ENCODE measurements at regions not wholly inside any gene's neighbourhood (a gene's known extent, or its start where the extent isn't known, plus 50 kb on each side); places are given as distances from the start of the nearest gene placed in this dataset.

- ATAC-seq (no peak), DNase-seq (ENCODE audit: low read depth, low spot score) (no peak)
- no peak overlapping the region for H3K4me2 ChIP-seq (ENCODE audit: low read length)
Measured at GRCh38 chr5:36374266-36374862, 72.7 kb upstream of the RANBP3L start.

More at GRCh38 chr5:36374266-36374862, 72.7 kb upstream of the RANBP3L start:
- Histone ChIP-seq H4K20me1 (ENCODE audit: insufficient read depth) (no peaks in the 10 kb centered on the region), H2AFZ (ENCODE audit: low read depth, low read length, poor library complexity, severe bottlenecking) (no peak overlapping the region), H3K4me1 (ENCODE audit: control insufficient read depth in 1 of 2, insufficient read depth in 2 of 2, low read length in 2 of 2) (no peaks in the 10 kb centered on the region), H3K36me3 (ENCODE audit: control insufficient read depth in 1 of 2, insufficient read depth in 2 of 2, low read length in 2 of 2) (no peaks in the 10 kb centered on the region), H3K9me3 (ENCODE audit: control insufficient read depth in 1 of 2, insufficient read depth in 1 of 2, low read depth in 1 of 2, low read length in 2 of 2) (no peaks in the 10 kb centered on the region), H3K4me3 (replicated peaks in 1 of 2; ENCODE audit: low read depth in 1 of 2, low read length in 2 of 2) (no peak overlapping the region), H3K9me2 (ENCODE audit: insufficient read depth) (no peaks in the 10 kb centered on the region), H3K27me3 (ENCODE audit: insufficient read depth, low read length) (no peaks in the 10 kb centered on the region), H3K79me2 (ENCODE audit: insufficient read depth, low read length) (no peaks in the 10 kb centered on the region), H3K9ac (ENCODE audit: low read length) (no peak overlapping the region), H3K27ac (ENCODE audit: low read depth, low read length) (no peak overlapping the region)
- no TSS peak for BruUV-seq (replicated peaks)
- intact Hi-C loops (cut with micrococcal nuclease), result no loop called here
- POLR2A ChIA-PET, result no interaction called here
- CTCF ChIA-PET, result no interaction called here
- RAD21 ChIA-PET (ENCODE audit: low non-redundant PET in 1 of 2, low total read pairs in 2 of 2, uncharacterized antibody in 2 of 2, unreplicated experiment in 2 of 2), result no interaction called here
- TF ChIP-seq EZH2 (IDR thresholded peaks at IDR 0.05) (no peak), RAD21 (IDR thresholded peaks at IDR 0.05; ENCODE audit: low read depth) (no peak), YY1 (IDR thresholded peaks at IDR 0.05; ENCODE audit: extremely low read depth, insufficient replicate concordance, low read depth, low read length) (no peak), CTCF (IDR thresholded peaks at IDR 0.05 in 2 of 3, conservative IDR thresholded peaks at IDR 0.05 in 1 of 3; ENCODE audit: borderline replicate concordance in 1 of 3, insufficient read depth in 1 of 3, low read depth in 2 of 3, low read length in 2 of 3) (no peak), MAX (IDR thresholded peaks at IDR 0.05) (no peak), CBX3 (IDR thresholded peaks at IDR 0.05; ENCODE audit: low read depth) (no peak), ZNF274 (IDR thresholded peaks at IDR 0.05; ENCODE audit: low read depth, low read length) (no peak), ZFX (IDR thresholded peaks at IDR 0.05) (no peak), SRF (IDR thresholded peaks at IDR 0.05; ENCODE audit: low read depth) (no peak), SP1 (IDR thresholded peaks at IDR 0.05; ENCODE audit: low read depth) (no peak), POLR2AphosphoS5 (IDR thresholded peaks at IDR 0.05; ENCODE audit: low read depth, low read length) (no peak), EGR1 (IDR thresholded peaks at IDR 0.05; ENCODE audit: low read depth) (no peak), FOSL1 (IDR thresholded peaks at IDR 0.05; ENCODE audit: low read depth) (no peak), TCF7L2 (IDR thresholded peaks at IDR 0.05; ENCODE audit: borderline replicate concordance, extremely low read depth, insufficient read depth, insufficient read length) (no peak), ELF1 (IDR thresholded peaks at IDR 0.05; ENCODE audit: borderline replicate concordance, low read depth) (no peak), ZBTB33 (IDR thresholded peaks at IDR 0.05; ENCODE audit: extremely low read depth, insufficient replicate concordance, low read length) (no peak)
- TF ChIP-seq, protein P1, sequence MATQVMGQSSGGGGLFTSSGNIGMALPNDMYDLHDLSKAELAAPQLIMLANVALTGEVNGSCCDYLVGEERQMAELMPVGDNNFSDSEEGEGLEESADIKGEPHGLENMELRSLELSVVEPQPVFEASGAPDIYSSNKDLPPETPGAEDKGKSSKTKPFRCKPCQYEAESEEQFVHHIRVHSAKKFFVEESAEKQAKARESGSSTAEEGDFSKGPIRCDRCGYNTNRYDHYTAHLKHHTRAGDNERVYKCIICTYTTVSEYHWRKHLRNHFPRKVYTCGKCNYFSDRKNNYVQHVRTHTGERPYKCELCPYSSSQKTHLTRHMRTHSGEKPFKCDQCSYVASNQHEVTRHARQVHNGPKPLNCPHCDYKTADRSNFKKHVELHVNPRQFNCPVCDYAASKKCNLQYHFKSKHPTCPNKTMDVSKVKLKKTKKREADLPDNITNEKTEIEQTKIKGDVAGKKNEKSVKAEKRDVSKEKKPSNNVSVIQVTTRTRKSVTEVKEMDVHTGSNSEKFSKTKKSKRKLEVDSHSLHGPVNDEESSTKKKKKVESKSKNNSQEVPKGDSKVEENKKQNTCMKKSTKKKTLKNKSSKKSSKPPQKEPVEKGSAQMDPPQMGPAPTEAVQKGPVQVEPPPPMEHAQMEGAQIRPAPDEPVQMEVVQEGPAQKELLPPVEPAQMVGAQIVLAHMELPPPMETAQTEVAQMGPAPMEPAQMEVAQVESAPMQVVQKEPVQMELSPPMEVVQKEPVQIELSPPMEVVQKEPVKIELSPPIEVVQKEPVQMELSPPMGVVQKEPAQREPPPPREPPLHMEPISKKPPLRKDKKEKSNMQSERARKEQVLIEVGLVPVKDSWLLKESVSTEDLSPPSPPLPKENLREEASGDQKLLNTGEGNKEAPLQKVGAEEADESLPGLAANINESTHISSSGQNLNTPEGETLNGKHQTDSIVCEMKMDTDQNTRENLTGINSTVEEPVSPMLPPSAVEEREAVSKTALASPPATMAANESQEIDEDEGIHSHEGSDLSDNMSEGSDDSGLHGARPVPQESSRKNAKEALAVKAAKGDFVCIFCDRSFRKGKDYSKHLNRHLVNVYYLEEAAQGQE (IDR thresholded peaks at IDR 0.05; ENCODE audit: low read depth), result no peak
- TF ChIP-seq, protein P2, sequence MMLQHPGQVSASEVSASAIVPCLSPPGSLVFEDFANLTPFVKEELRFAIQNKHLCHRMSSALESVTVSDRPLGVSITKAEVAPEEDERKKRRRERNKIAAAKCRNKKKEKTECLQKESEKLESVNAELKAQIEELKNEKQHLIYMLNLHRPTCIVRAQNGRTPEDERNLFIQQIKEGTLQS (IDR thresholded peaks at IDR 0.05), result no peak

Measured in HCT116 (cell line).